ENCODE measurements at regions not wholly inside any gene's neighbourhood (a gene's known extent, or its start where the extent isn't known, plus 50 kb on each side); places are given as distances from the start of the nearest gene placed in this dataset.
"Not testable (repeated sequence)": the region's sequence is repeated elsewhere in the genome, so short reads cannot be mapped to it uniquely, and the experiment has no call there.

- not testable (repeated sequence) for TF ChIP-seq SREBF1 (IDR thresholded peaks at IDR 0.05; ENCODE audit: borderline replicate concordance, low read depth, low read length); ZBTB8A (IDR thresholded peaks at IDR 0.05; ENCODE audit: partially characterized antibody); PML (IDR thresholded peaks at IDR 0.05; ENCODE audit: low read length); CTCF (IDR thresholded peaks at IDR 0.05 in 2 of 3, conservative IDR thresholded peaks at IDR 0.05 in 1 of 3; ENCODE audit: insufficient read depth in 2 of 3, low read depth in 1 of 3, low read length in 3 of 3); POLR2AphosphoS5 (IDR thresholded peaks at IDR 0.05; ENCODE audit: control insufficient read depth, insufficient read depth, low read depth, low read length); PHF20 (IDR thresholded peaks at IDR 0.05; ENCODE audit: partially characterized antibody); NFE2L1 (tag; IDR thresholded peaks at IDR 0.05; ENCODE audit: borderline replicate concordance, low read depth); MLX (CRISPR knock-in tag; conservative IDR thresholded peaks at IDR 0.05); NR2C2 (CRISPR knock-in tag; IDR thresholded peaks at IDR 0.05); NR2C2 (tag; IDR thresholded peaks at IDR 0.05)
These were observed 58.9 kb upstream of the PRKG1 start for GRCh38 chr10:51015390-51015754.
